ENCODE measurements at regions not wholly inside any gene's neighbourhood (a gene's known extent, or its start where the extent isn't known, plus 50 kb on each side); places are given as distances from the start of the nearest gene placed in this dataset.

DNA sequence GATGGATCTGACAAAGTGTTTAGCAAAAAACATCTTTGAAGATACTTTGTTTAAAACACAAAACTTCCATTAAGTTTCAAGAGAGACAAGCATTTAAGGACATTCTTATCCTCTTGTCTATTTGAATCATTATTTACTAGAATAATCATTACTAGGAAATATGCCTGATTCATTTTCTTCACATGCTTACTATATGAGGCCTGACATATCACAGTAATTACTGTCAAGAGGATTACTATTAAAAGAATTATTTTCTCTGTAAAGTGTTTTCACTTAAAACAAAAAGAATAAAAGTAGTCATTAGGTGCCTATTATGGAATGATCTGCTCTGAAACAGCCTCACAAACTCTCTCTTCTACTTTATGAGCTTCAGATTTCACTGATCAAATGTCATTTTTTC, 402.1 kb upstream of the MGAT4C start:
- TF ChIP-seq, protein P1, sequence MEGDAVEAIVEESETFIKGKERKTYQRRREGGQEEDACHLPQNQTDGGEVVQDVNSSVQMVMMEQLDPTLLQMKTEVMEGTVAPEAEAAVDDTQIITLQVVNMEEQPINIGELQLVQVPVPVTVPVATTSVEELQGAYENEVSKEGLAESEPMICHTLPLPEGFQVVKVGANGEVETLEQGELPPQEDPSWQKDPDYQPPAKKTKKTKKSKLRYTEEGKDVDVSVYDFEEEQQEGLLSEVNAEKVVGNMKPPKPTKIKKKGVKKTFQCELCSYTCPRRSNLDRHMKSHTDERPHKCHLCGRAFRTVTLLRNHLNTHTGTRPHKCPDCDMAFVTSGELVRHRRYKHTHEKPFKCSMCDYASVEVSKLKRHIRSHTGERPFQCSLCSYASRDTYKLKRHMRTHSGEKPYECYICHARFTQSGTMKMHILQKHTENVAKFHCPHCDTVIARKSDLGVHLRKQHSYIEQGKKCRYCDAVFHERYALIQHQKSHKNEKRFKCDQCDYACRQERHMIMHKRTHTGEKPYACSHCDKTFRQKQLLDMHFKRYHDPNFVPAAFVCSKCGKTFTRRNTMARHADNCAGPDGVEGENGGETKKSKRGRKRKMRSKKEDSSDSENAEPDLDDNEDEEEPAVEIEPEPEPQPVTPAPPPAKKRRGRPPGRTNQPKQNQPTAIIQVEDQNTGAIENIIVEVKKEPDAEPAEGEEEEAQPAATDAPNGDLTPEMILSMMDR (IDR thresholded peaks at IDR 0.05): no peak
- TF ChIP-seq POLR2A (IDR thresholded peaks at IDR 0.05): no peak
